Mesendoderm (in vitro differentiated cells): ENCODE measurements at regions not wholly inside any gene's neighbourhood (a gene's known extent, or its start where the extent isn't known, plus 50 kb on each side); places are given as distances from the start of the nearest gene placed in this dataset.

ENCODE experiments used
- DNase-seq: peaks from one replicate; pipeline ENCODE4 v3.0.0; 2013
- H2AK5ac ChIP-seq: 2 replicates; pipeline ENCODE4 v1.6.1; 2013; ENCODE audit warnings: low read length, inconsistent platforms
- H2BK120ac ChIP-seq: 2 replicates; pipeline ENCODE4 v1.6.1; 2013; ENCODE audit warnings: low read depth, mild to moderate bottlenecking, low read length, moderate library complexity, mixed read lengths
- H2BK15ac ChIP-seq: replicated peaks from 2 replicates; pipeline ENCODE4 v1.6.1; 2013; ENCODE audit warnings: low read depth, mild to moderate bottlenecking, moderate library complexity
- H2BK5ac ChIP-seq: 2 replicates; pipeline ENCODE4 v1.6.1; 2013; ENCODE audit warnings: low read length, inconsistent platforms
- H3K18ac ChIP-seq: 2 replicates; pipeline ENCODE4 v1.6.1; 2013; ENCODE audit warnings: mild to moderate bottlenecking, low read length, mixed read lengths
- H3K23ac ChIP-seq: one replicate; pipeline ENCODE4 v1.6.1; 2013; ENCODE audit warnings: low read length
- H3K27ac ChIP-seq: 2 replicates; pipeline ENCODE4 v1.5.1; 2013; ENCODE audit warnings: low read depth, mild to moderate bottlenecking, inconsistent platforms, low read length, moderate library complexity
- H3K27me3 ChIP-seq: 2 replicates; pipeline ENCODE4 v1.6.1; 2013; ENCODE audit warnings: low read length, control low read depth, mild to moderate bottlenecking, inconsistent platforms; ENCODE audit not compliant: insufficient read depth, poor library complexity
- H3K36me3 ChIP-seq: 2 replicates; pipeline ENCODE4 v1.6.1; 2013; ENCODE audit warnings: low read length, inconsistent platforms; ENCODE audit not compliant: control insufficient read depth, insufficient read depth
- H3K4ac ChIP-seq: one replicate; pipeline ENCODE4 v1.6.1; 2013; ENCODE audit warnings: low read depth, mild to moderate bottlenecking, low read length, moderate library complexity
- H3K4me1 ChIP-seq: 2 replicates; pipeline ENCODE4 v1.6.1; 2013; ENCODE audit warnings: low read depth, low read length, inconsistent platforms; ENCODE audit not compliant: control insufficient read depth
- H3K4me2 ChIP-seq: 2 replicates; pipeline ENCODE4 v1.6.1; 2013; ENCODE audit warnings: low read length
- H3K4me3 ChIP-seq: 2 replicates; pipeline ENCODE4 v1.5.1; 2013; ENCODE audit warnings: mild to moderate bottlenecking, low read length
- H3K56ac ChIP-seq: one replicate; pipeline ENCODE4 v1.6.1; 2013; ENCODE audit warnings: low read length
- H3K79me1 ChIP-seq: 2 replicates; pipeline ENCODE4 v1.6.1; 2013; ENCODE audit warnings: low read length, inconsistent platforms
- H3K79me2 ChIP-seq: 2 replicates; pipeline ENCODE4 v1.6.1; 2013; ENCODE audit warnings: mild to moderate bottlenecking, low read length; ENCODE audit not compliant: control insufficient read depth, insufficient read depth
- H3K9ac ChIP-seq: 2 replicates; pipeline ENCODE4 v1.6.1; 2013; ENCODE audit warnings: low read length, inconsistent platforms
- H4K5ac ChIP-seq: one replicate; pipeline ENCODE4 v1.6.1; 2013; ENCODE audit warnings: low read length
- H4K8ac ChIP-seq: one replicate; pipeline ENCODE4 v1.6.1; 2013; ENCODE audit warnings: low read depth, mild to moderate bottlenecking, control low read depth, low read length, moderate library complexity
- WGBS: extraction: QIAGEN DNeasy Blood & Tissue Kit; methylation state at CpG from one replicate; pipeline ENCODE4 v1.1.7; 2013; ENCODE audit warnings: low lambda C conversion rate, missing lambda C conversion rate; ENCODE audit not compliant: insufficient coverage; ENCODE audit errors: extremely low coverage; 5-methylcytosine and 5-hydroxymethylcytosine counted together

DNA sequence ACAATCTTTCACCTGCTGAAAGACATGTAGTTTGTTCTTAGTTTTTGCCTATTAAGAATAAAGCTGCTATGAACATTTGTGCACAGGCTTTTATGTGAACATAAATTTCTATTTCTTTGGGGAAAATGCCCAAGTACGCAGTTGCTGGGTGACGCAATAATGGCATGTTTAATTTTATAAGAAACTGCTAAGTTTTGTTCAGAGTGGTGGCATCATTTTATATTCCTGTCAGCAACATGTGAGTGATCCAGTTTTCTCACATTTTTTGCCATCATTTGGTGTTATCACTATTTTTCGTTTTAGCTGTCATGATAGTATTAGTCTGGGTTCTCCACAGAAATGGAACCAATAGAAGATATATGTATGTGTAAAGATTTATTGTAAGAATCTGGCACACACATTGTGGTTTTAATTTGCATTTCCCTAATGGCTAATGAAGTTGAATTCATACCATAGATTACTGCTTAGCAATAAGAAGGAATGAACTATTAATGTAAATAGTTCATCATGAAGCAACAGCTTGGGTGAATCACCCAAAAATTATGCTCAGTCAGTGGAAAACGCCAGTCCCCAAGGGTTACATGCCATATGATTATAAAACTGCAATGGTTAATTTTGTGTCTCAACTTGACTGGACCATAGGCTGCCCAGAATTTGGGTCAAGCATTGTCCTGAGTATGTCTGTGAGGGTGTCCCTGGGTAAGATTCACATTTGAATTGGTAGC is 358.6 kb downstream of the MSX2 start:
- Histone ChIP-seq H2AK5ac (no peak overlapping the region), H3K4ac (no peak overlapping the region), H3K4me2 (no peak overlapping the region), H3K79me2 (no peaks in the 10 kb centered on the region), H3K36me3 (no peaks in the 10 kb centered on the region), H3K9ac (no peak overlapping the region), H3K4me3 (no peak overlapping the region), H4K5ac (no peak overlapping the region), H2BK5ac (no peak overlapping the region), H3K79me1 (no peaks in the 10 kb centered on the region), H3K23ac (no peak overlapping the region), H3K56ac (no peak overlapping the region), H3K27me3 (no peaks in the 10 kb centered on the region), H2BK120ac (no peak overlapping the region), H4K8ac (no peak overlapping the region), H3K27ac (no peak overlapping the region), H3K4me1 (no peaks in the 10 kb centered on the region), H3K18ac (no peak overlapping the region), H2BK15ac (no peak overlapping the region)
- no peak for DNase-seq
- WGBS, result no CpG with 5 or more reads among the region's 4 CpGs

DNA sequence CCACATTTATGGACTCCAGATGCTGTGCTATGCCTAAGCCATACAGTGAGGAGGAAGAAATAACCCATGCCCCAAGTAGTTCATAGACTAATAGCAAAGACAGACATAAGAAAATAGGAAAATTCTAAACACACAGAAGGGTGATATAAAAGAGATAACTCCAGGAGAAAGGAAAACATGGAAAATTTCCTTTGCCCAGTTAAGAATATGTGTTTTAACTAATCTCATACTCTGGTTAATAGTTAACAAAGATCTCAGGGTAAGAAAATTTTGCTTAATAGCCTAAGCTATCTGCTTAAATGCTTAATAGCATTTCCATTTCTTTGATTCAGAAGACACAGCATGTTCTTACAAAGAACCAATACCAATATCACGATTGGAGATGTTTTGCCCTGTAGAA is 358.0 kb downstream of the MSX2 start:
- no CpG with 5 or more reads among the region's 1 CpG for WGBS
- no peak overlapping the region for H2AK5ac ChIP-seq
- H3K27me3 ChIP-seq, result no peaks in the 10 kb centered on the region
- H3K36me3 ChIP-seq, result no peaks in the 10 kb centered on the region
- H4K5ac ChIP-seq, result no peak overlapping the region
- no peak for DNase-seq
- no peaks in the 10 kb centered on the region for H3K79me2 ChIP-seq
- H3K4me3 ChIP-seq, result no peak overlapping the region
- no peak overlapping the region for H3K18ac ChIP-seq
- no peak overlapping the region for H3K4me2 ChIP-seq
- no peak overlapping the region for H3K56ac ChIP-seq
- no peak overlapping the region for H3K27ac ChIP-seq
- no peak overlapping the region for H3K23ac ChIP-seq
- no peaks in the 10 kb centered on the region for H3K79me1 ChIP-seq
- H3K4ac ChIP-seq, result no peak overlapping the region
- no peak overlapping the region for H2BK120ac ChIP-seq
- no peak overlapping the region for H2BK5ac ChIP-seq
- H4K8ac ChIP-seq, result no peak overlapping the region
- no peak overlapping the region for H3K9ac ChIP-seq
- no peaks in the 10 kb centered on the region for H3K4me1 ChIP-seq
- no peak overlapping the region for H2BK15ac ChIP-seq

DNA sequence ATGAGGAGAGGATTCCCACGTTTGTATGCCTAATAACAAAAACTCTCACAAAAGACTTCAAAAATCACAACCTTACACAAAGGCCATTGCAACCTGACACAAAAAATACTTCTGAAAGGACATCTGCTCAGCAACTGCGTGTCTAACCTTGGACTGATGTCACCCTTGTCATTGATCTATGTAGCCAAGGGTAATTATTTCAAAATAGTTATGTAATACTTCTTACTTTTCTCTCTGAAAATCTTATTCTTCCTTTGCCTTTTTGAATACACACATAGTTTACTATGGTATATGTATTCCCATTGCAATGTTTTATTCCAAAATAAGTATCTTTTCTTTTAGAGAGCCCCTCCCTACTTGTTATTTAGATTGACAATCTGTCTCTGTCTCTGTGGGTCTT is 355.3 kb downstream of the MSX2 start:
- no CpG with 5 or more reads among the region's 2 CpGs for WGBS
- no peak overlapping the region for H3K4ac ChIP-seq
- H3K79me2 ChIP-seq, result no peaks in the 10 kb centered on the region
- H3K9ac ChIP-seq, result no peak overlapping the region
- H3K56ac ChIP-seq, result no peak overlapping the region
- no peak overlapping the region for H4K5ac ChIP-seq
- H3K79me1 ChIP-seq, result no peaks in the 10 kb centered on the region
- DNase-seq, result no peak
- no peak overlapping the region for H2BK5ac ChIP-seq
- H2BK120ac ChIP-seq, result no peak overlapping the region
- no peak overlapping the region for H3K18ac ChIP-seq
- H3K27me3 ChIP-seq, result no peaks in the 10 kb centered on the region
- no peak overlapping the region for H2AK5ac ChIP-seq
- no peak overlapping the region for H3K27ac ChIP-seq
- H3K4me3 ChIP-seq, result no peak overlapping the region
- H3K4me2 ChIP-seq, result no peak overlapping the region
- no peak overlapping the region for H3K23ac ChIP-seq
- no peak overlapping the region for H2BK15ac ChIP-seq
- no peak overlapping the region for H4K8ac ChIP-seq
- H3K36me3 ChIP-seq, result no peaks in the 10 kb centered on the region
- H3K4me1 ChIP-seq, result no peaks in the 10 kb centered on the region

DNA sequence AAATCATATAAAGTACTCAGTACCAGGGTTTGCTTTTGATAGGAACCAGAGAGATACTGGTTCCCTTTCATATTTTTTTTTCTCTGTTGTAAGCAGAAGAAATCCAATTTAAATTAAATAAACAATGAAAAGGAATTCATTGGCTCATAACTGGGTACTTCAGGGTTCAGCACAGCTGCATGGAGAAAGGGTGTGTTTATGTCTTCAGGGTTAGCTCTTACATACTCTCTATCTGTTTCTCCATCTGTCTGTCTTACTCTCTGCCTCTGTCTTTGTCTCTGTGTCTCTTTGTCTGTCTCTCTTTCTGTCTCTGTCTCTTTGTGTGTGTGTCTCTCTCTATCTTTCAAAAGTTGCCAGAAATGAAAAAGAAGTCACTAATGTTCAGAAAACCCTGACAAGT is 345.9 kb downstream of the MSX2 start:
- Histone ChIP-seq H2BK120ac (no peak overlapping the region), H3K4me1 (no peaks in the 10 kb centered on the region), H3K23ac (no peak overlapping the region), H3K79me1 (no peaks in the 10 kb centered on the region), H3K36me3 (no peaks in the 10 kb centered on the region), H3K56ac (no peak overlapping the region), H4K5ac (no peak overlapping the region), H3K4ac (no peak overlapping the region), H3K4me2 (no peak overlapping the region), H3K27me3 (no peaks in the 10 kb centered on the region), H3K9ac (no peak overlapping the region), H2BK15ac (no peak overlapping the region), H3K18ac (no peak overlapping the region), H3K27ac (no peak overlapping the region), H2AK5ac (no peak overlapping the region), H3K79me2 (no peaks in the 10 kb centered on the region), H2BK5ac (no peak overlapping the region), H4K8ac (no peak overlapping the region), H3K4me3 (no peak overlapping the region)
- DNase-seq, result no peak

DNA sequence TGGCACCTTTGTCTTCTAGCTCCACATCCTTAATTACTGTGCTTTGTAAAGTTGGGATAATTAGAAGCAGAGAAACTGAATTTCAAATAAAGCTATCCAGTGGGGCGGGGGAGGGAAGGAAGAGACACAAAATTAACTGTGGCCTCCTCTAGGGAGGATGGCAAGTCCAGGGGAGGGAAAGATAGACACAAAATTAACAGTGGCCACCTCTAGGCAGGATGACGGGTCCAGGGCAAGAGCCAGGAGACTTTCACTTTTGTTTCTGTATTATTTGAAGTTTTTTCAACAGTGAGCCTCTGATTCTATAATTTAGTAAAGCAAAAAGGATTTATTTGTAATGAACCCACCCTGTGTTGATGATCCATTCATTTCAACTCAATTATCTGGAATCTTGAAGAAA is 335.9 kb downstream of the MSX2 start:
- no peak overlapping the region for H3K56ac ChIP-seq
- H2BK15ac ChIP-seq, result no peak overlapping the region
- H3K27ac ChIP-seq, result no peak overlapping the region
- no CpG with 5 or more reads among the region's 2 CpGs for WGBS
- peaks cover 1% of the 10 kb centered on the region for H3K4me1 ChIP-seq
- no peaks in the 10 kb centered on the region for H3K27me3 ChIP-seq
- no peak overlapping the region for H4K5ac ChIP-seq
- peak overlapping the region; percentile 14 for H3K4me2 ChIP-seq
- H3K4ac ChIP-seq, result no peak overlapping the region
- no peaks in the 10 kb centered on the region for H3K79me2 ChIP-seq
- H3K79me1 ChIP-seq, result no peaks in the 10 kb centered on the region
- no peak overlapping the region for H2BK120ac ChIP-seq
- no peak overlapping the region for H4K8ac ChIP-seq
- H2BK5ac ChIP-seq, result no peak overlapping the region
- no peaks in the 10 kb centered on the region for H3K36me3 ChIP-seq
- no peak overlapping the region for H3K23ac ChIP-seq
- H2AK5ac ChIP-seq, result no peak overlapping the region
- H3K4me3 ChIP-seq, result no peak overlapping the region
- DNase-seq, result no peak
- H3K18ac ChIP-seq, result no peak overlapping the region
- H3K9ac ChIP-seq, result no peak overlapping the region

DNA sequence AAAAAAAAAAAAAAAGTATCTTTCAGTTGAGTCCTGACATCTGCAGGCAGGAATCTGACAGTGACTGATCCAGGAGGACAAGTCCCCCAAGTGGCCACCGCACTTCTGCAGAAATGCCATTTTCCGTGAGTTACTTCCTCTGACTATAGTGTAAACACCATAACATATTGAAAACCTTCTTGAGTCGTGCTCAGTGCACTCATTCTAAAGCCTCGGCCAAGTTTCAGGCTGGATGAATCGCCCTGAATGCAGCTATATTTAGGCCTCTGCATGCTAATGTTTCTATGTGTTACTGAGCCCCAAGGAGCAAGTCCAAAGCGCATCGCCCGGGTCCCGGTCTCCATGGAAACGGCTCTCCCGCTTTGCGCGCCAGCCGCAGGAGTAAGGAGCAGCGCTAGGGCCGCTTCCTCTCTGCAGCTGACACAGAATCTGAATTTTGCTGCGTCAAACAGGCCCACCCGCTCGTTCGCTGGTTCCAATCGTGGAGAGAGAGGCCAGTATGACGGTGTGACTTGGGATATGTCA is 335.4 kb downstream of the MSX2 start:
- H3K4me2 ChIP-seq, result peak overlapping the region; percentile 21
- no peak overlapping the region for H4K5ac ChIP-seq
- H3K4me1 ChIP-seq, result peaks cover 1% of the 10 kb centered on the region
- H4K8ac ChIP-seq, result no peak overlapping the region
- no peak overlapping the region for H3K23ac ChIP-seq
- no peak overlapping the region for H3K4ac ChIP-seq
- H3K36me3 ChIP-seq, result no peaks in the 10 kb centered on the region
- no peak overlapping the region for H2BK120ac ChIP-seq
- peak; percentile 92 for DNase-seq
- no peak overlapping the region for H3K27ac ChIP-seq
- H2AK5ac ChIP-seq, result no peak overlapping the region
- no peaks in the 10 kb centered on the region for H3K79me1 ChIP-seq
- H3K9ac ChIP-seq, result no peak overlapping the region
- no peak overlapping the region for H2BK5ac ChIP-seq
- WGBS, result no CpG with 5 or more reads among the region's 22 CpGs
- H3K56ac ChIP-seq, result no peak overlapping the region
- no peaks in the 10 kb centered on the region for H3K27me3 ChIP-seq
- no peaks in the 10 kb centered on the region for H3K79me2 ChIP-seq
- H3K4me3 ChIP-seq, result no peak overlapping the region
- no peak overlapping the region for H3K18ac ChIP-seq
- no peak overlapping the region for H2BK15ac ChIP-seq
